ENCODE measurements at regions not wholly inside any gene's neighbourhood (a gene's known extent, or its start where the extent isn't known, plus 50 kb on each side); places are given as distances from the start of the nearest gene placed in this dataset.

DNA sequence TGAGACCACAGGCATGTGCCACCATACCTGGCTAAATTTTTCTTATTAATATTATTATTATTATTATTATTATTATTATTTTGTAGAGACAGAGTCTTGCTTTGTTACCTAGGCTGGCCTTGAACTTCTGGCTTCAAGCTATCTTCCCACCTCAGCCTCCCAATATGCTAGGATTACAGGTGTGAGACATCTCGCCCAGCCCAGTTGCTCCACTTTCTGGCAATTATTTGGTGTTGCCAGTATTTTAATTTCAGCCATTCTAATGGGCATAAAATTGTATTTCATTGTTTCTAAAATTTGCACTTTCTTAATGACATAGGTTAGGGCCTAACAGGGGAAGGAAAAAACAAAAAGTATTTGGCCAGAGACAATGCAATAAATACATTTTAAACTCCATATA, 1217.6 kb upstream of the ALCAM start:
- Histone ChIP-seq H3K4me3 (no peak overlapping the region), H3K9me3 (no peaks in the 10 kb centered on the region), H3K27ac (no peak overlapping the region), H3K27me3 (no peaks in the 10 kb centered on the region), H3K36me3 (no peaks in the 10 kb centered on the region), H3K4me1 (no peaks in the 10 kb centered on the region)
- no peak for DNase-seq
- TF ChIP-seq, protein P1, sequence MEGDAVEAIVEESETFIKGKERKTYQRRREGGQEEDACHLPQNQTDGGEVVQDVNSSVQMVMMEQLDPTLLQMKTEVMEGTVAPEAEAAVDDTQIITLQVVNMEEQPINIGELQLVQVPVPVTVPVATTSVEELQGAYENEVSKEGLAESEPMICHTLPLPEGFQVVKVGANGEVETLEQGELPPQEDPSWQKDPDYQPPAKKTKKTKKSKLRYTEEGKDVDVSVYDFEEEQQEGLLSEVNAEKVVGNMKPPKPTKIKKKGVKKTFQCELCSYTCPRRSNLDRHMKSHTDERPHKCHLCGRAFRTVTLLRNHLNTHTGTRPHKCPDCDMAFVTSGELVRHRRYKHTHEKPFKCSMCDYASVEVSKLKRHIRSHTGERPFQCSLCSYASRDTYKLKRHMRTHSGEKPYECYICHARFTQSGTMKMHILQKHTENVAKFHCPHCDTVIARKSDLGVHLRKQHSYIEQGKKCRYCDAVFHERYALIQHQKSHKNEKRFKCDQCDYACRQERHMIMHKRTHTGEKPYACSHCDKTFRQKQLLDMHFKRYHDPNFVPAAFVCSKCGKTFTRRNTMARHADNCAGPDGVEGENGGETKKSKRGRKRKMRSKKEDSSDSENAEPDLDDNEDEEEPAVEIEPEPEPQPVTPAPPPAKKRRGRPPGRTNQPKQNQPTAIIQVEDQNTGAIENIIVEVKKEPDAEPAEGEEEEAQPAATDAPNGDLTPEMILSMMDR (IDR thresholded peaks at IDR 0.05), result no peak
- TF ChIP-seq POLR2A (IDR thresholded peaks at IDR 0.05), result no peak
- intact Hi-C loops (cut with DNase I; ENCODE audit: low total_unique reads), result no loop called here

DNA sequence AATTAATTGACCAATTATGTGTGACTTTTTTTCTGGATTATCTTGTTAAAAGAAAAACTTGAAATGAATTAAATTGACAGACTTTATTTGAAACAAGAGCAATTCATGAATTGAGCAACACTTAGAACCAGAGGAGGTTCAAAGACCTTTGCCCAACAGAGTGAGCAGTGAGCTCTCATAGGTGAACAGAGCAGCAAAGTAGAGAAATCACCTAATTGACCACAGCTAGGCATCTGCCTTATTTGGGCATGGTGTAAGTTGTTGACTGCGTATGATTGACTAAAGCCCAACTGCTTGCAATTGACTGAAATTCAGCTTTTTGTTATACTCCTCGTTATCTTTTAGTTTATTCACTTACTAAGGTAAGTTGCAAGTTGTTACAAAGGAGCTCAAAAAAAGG, 1216.0 kb upstream of the ALCAM start:
- no peak overlapping the region for H3K27ac ChIP-seq
- TF ChIP-seq, protein P1 (IDR thresholded peaks at IDR 0.05), result no peak
- TF ChIP-seq POLR2A (IDR thresholded peaks at IDR 0.05), result no peak
- no peaks in the 10 kb centered on the region for H3K9me3 ChIP-seq
- no peak overlapping the region for H3K4me3 ChIP-seq
- intact Hi-C loops (cut with DNase I; ENCODE audit: low total_unique reads), result no loop called here
- no peaks in the 10 kb centered on the region for H3K4me1 ChIP-seq
- no peaks in the 10 kb centered on the region for H3K27me3 ChIP-seq
- no peaks in the 10 kb centered on the region for H3K36me3 ChIP-seq
- DNase-seq, result no peak

- intact Hi-C loops (cut with DNase I; ENCODE audit: low total_unique reads), result no loop called here
Measured at GRCh38 chr3:104154896-104155295, 1211.8 kb upstream of the ALCAM start.

GRCh38 chr3:104165866-104166265, 1200.8 kb upstream of the ALCAM start:
- no peak overlapping the region for H3K4me3 ChIP-seq
- H3K9me3 ChIP-seq, result no peaks in the 10 kb centered on the region
- intact Hi-C loops (cut with DNase I; ENCODE audit: low total_unique reads), result no loop called here
- no peak for TF ChIP-seq POLR2A (IDR thresholded peaks at IDR 0.05)
- TF ChIP-seq, protein P1 (IDR thresholded peaks at IDR 0.05), result no peak
- no peak overlapping the region for H3K27ac ChIP-seq
- no peaks in the 10 kb centered on the region for H3K4me1 ChIP-seq
- H3K27me3 ChIP-seq, result no peaks in the 10 kb centered on the region
- no peak for DNase-seq
- no peaks in the 10 kb centered on the region for H3K36me3 ChIP-seq

More at GRCh38 chr3:104154896-104155295, 1211.8 kb upstream of the ALCAM start:
- H3K36me3 ChIP-seq, result no peaks in the 10 kb centered on the region
- H3K4me1 ChIP-seq, result no peaks in the 10 kb centered on the region
- no peaks in the 10 kb centered on the region for H3K27me3 ChIP-seq
- no peak for DNase-seq
- no peaks in the 10 kb centered on the region for H3K9me3 ChIP-seq
- H3K4me3 ChIP-seq, result no peak overlapping the region
- no peak overlapping the region for H3K27ac ChIP-seq
- TF ChIP-seq POLR2A (IDR thresholded peaks at IDR 0.05), result no peak
- TF ChIP-seq, protein P1 (IDR thresholded peaks at IDR 0.05), result no peak

DNA sequence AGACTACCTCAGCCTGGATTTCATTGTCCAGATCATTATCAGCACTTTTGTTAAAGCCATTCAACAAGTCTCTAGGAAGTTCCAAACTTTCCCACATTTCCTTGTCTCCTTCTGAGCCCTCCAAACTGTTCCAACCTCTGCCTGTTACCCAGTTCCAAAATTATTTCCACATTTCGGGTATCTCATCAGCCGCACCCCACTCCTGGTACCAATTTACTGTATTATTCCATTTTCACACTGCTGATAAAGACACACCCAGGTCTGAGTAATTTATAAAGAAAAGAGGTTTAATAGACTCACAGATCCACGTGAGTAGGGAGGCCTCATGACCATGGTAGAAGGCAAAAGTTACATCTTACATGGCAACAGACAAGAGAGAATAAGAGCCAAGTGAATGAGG, 1198.3 kb upstream of the ALCAM start:
- DNase-seq, result no peak
- Histone ChIP-seq H3K4me3 (no peak overlapping the region), H3K4me1 (no peaks in the 10 kb centered on the region), H3K36me3 (no peaks in the 10 kb centered on the region), H3K27ac (no peak overlapping the region), H3K9me3 (no peaks in the 10 kb centered on the region), H3K27me3 (no peaks in the 10 kb centered on the region)
- TF ChIP-seq POLR2A (IDR thresholded peaks at IDR 0.05), result no peak
- TF ChIP-seq, protein P1 (IDR thresholded peaks at IDR 0.05), result no peak
- intact Hi-C loops (cut with DNase I; ENCODE audit: low total_unique reads), result no loop called here
